Brain microvascular endothelial cell (primary cell): ENCODE measurements at regions not wholly inside any gene's neighbourhood (a gene's known extent, or its start where the extent isn't known, plus 50 kb on each side); places are given as distances from the start of the nearest gene placed in this dataset.

Experiments
- DNase-seq: peaks from one replicate; pipeline ENCODE4 v3.0.0-alpha.2; 2020
- H3K27ac ChIP-seq: fragments of 250-450 bp; sonication (Bioruptor Pico); 2 replicates; pipeline ENCODE4 v1.5.1; 2020; ENCODE audit warnings: mild to moderate bottlenecking, moderate library complexity
- H3K27me3 ChIP-seq: fragments of 250-450 bp; sonication (Bioruptor Pico); replicated peaks from 2 replicates; pipeline ENCODE4 v1.5.1; 2020; ENCODE audit warnings: mild to moderate bottlenecking
- H3K36me3 ChIP-seq: fragments of 250-450 bp; sonication (Bioruptor Pico); replicated peaks from 2 replicates; pipeline ENCODE4 v1.5.1; 2020; ENCODE audit warnings: mild to moderate bottlenecking
- H3K4me3 ChIP-seq: 2 replicates; pipeline ENCODE4 v1.5.1; 2011; ENCODE audit warnings: low read depth, mild to moderate bottlenecking, control low read depth, low read length, moderate library complexity
- CTCF ChIP-seq: IDR thresholded peaks from 2 replicates; pipeline ENCODE4 v1.5.1; 2011; ENCODE audit warnings: low read depth, mild to moderate bottlenecking, moderate library complexity, low read length, control low read depth, inconsistent platforms; ENCODE audit errors: missing control alignments
- in situ Hi-C: cut with HindIII; loops from 2 replicates; pipeline ENCODE4 v1.10.0; 2017; ENCODE audit warnings: low sequenced_read_pairs, low pct_ligation_motif_present

GRCh38 chr17:71080937-71081336 lies 911.6 kb downstream of the KCNJ2 start:
- in situ Hi-C loops: no loop called here
- no peak for DNase-seq
- no peak for TF ChIP-seq CTCF
- no peak overlapping the region for H3K27ac ChIP-seq
- H3K27me3 ChIP-seq: no peaks in the 10 kb centered on the region
- H3K36me3 ChIP-seq: no peaks in the 10 kb centered on the region
- H3K4me3 ChIP-seq: no peak overlapping the region

GRCh38 chr17:71081666-71082065 lies 912.3 kb downstream of the KCNJ2 start:
- in situ Hi-C loops: no loop called here
- no peaks in the 10 kb centered on the region for H3K27me3 ChIP-seq
- no peak for TF ChIP-seq CTCF

GRCh38 chr17:71084219-71084618 lies 914.9 kb downstream of the KCNJ2 start:
- in situ Hi-C loops: no loop called here
- H3K27me3 ChIP-seq: no peaks in the 10 kb centered on the region
- TF ChIP-seq CTCF: peak; percentile 65
- no peak overlapping the region for H3K27ac ChIP-seq
- peak; percentile 16 for DNase-seq
- H3K4me3 ChIP-seq: no peak overlapping the region
- H3K36me3 ChIP-seq: no peaks in the 10 kb centered on the region

More at GRCh38 chr17:71081666-71082065, 912.3 kb downstream of the KCNJ2 start:
- DNase-seq: no peak
- Histone ChIP-seq H3K27ac (no peak overlapping the region), H3K36me3 (no peaks in the 10 kb centered on the region), H3K4me3 (no peak overlapping the region)

- no peak overlapping the region for H3K4me3 ChIP-seq
- no peak for TF ChIP-seq CTCF
- no peak for DNase-seq
- in situ Hi-C loops: no loop called here
- no peaks in the 10 kb centered on the region for H3K27me3 ChIP-seq
- H3K36me3 ChIP-seq: no peaks in the 10 kb centered on the region
- no peak overlapping the region for H3K27ac ChIP-seq
These were observed 915.5 kb downstream of the KCNJ2 start for GRCh38 chr17:71084838-71085237.

GRCh38 chr17:71085238-71086033 lies 916.1 kb downstream of the KCNJ2 start:
- H3K4me3 ChIP-seq: no peak overlapping the region
- in situ Hi-C loops: no loop called here
- H3K27ac ChIP-seq: no peak overlapping the region
- DNase-seq: no peak
- no peaks in the 10 kb centered on the region for H3K36me3 ChIP-seq
- TF ChIP-seq CTCF: peak; percentile 41
- H3K27me3 ChIP-seq: no peaks in the 10 kb centered on the region

- TF ChIP-seq CTCF: no peak
- Histone ChIP-seq H3K27me3 (no peaks in the 10 kb centered on the region), H3K36me3 (no peaks in the 10 kb centered on the region), H3K27ac (no peak overlapping the region), H3K4me3 (no peak overlapping the region)
- DNase-seq: no peak
- in situ Hi-C loops: no loop called here
These were observed 920.1 kb downstream of the KCNJ2 start for GRCh38 chr17:71089431-71089830.
